Hepatocyte (in vitro differentiated cells): ENCODE measurements at regions not wholly inside any gene's neighbourhood (a gene's known extent, or its start where the extent isn't known, plus 50 kb on each side); places are given as distances from the start of the nearest gene placed in this dataset.

Experiments
- DNase-seq: peaks from one replicate; pipeline ENCODE4 v3.0.0-alpha.2; 2016; ENCODE audit warnings: low spot score
- H2AFZ ChIP-seq: fragments of 200-600 bp; sonication (generic); 2 replicates; pipeline ENCODE4 v1.6.0; 2016; ENCODE audit warnings: antibody characterized with exemption, mild to moderate bottlenecking
- H3K27ac ChIP-seq: fragments of 200-600 bp; sonication (generic); 2 replicates; pipeline ENCODE4 v1.5.1; 2016; ENCODE audit warnings: mild to moderate bottlenecking
- H3K27me3 ChIP-seq: fragments of 200-600 bp; sonication (generic); 2 replicates; pipeline ENCODE4 v1.6.1; 2016
- H3K36me3 ChIP-seq: fragments of 200-600 bp; sonication (generic); replicated peaks from 2 replicates; pipeline ENCODE4 v1.5.1; 2016; ENCODE audit warnings: low read depth; ENCODE audit not compliant: insufficient read depth
- H3K4me1 ChIP-seq: fragments of 200-600 bp; sonication (generic); 2 replicates; pipeline ENCODE4 v1.5.1; 2016; ENCODE audit warnings: mild to moderate bottlenecking, moderate library complexity; ENCODE audit not compliant: insufficient read depth
- H3K4me2 ChIP-seq: fragments of 200-600 bp; sonication (generic); 2 replicates; pipeline ENCODE4 v1.6.0; 2016
- H3K4me3 ChIP-seq: fragments of 200-600 bp; sonication (generic); 2 replicates; pipeline ENCODE4 v1.5.1; 2016; ENCODE audit warnings: mild to moderate bottlenecking
- H3K79me2 ChIP-seq: fragments of 200-600 bp; sonication (generic); 2 replicates; pipeline ENCODE4 v1.6.0; 2017; ENCODE audit warnings: mild to moderate bottlenecking
- H3K9me2 ChIP-seq: fragments of 200-600 bp; sonication (generic); replicated peaks from 2 replicates; pipeline ENCODE4 v1.6.0; 2017; ENCODE audit warnings: mild to moderate bottlenecking; ENCODE audit not compliant: insufficient read depth
- H3K9me3 ChIP-seq: fragments of 200-600 bp; sonication (generic); 2 replicates; pipeline ENCODE4 v1.5.1; 2016; ENCODE audit warnings: low read depth, mild to moderate bottlenecking
- H4K20me1 ChIP-seq: fragments of 200-600 bp; sonication (generic); 2 replicates; pipeline ENCODE4 v1.6.0; 2016; ENCODE audit warnings: mild to moderate bottlenecking; ENCODE audit not compliant: insufficient read depth, poor library complexity, severe bottlenecking
- EZH2 ChIP-seq: fragments of 200-600 bp; sonication (generic); IDR thresholded peaks from 2 replicates; pipeline ENCODE4 v1.6.1; 2016; ENCODE audit warnings: antibody characterized with exemption, mild to moderate bottlenecking, borderline replicate concordance
- EZH2phosphoT487 ChIP-seq: fragments of 200-600 bp; sonication (generic); IDR thresholded peaks from one replicate; pipeline ENCODE4 v1.6.1; 2018; ENCODE audit warnings: antibody characterized with exemption, mild to moderate bottlenecking, low read depth, moderate library complexity; ENCODE audit not compliant: unreplicated experiment, severe bottlenecking
- WGBS: methylation state at CpG from one replicate; pipeline ENCODE4 v1.1.6; 2016; ENCODE audit warnings: low lambda C conversion rate; ENCODE audit errors: missing lambda C conversion rate; 5-methylcytosine and 5-hydroxymethylcytosine counted together
- TF ChIP-seq, protein P1 (sequence below): fragments of 200-600 bp; sonication (generic); IDR thresholded peaks from 2 replicates; pipeline ENCODE4 v1.5.1; 2016; ENCODE audit warnings: antibody characterized with exemption, mild to moderate bottlenecking; ENCODE audit not compliant: poor library complexity

GRCh38 chr10:44180321-44181168 lies 204.4 kb downstream of the CXCL12 start:
- Histone ChIP-seq H4K20me1 (no peaks in the 10 kb centered on the region), H3K79me2 (no peaks in the 10 kb centered on the region), H3K36me3 (no peaks in the 10 kb centered on the region), H2AFZ (no peak overlapping the region), H3K27me3 (no peaks in the 10 kb centered on the region), H3K27ac (no peak overlapping the region), H3K4me1 (no peaks in the 10 kb centered on the region), H3K4me3 (no peak overlapping the region), H3K4me2 (no peak overlapping the region), H3K9me2 (no peaks in the 10 kb centered on the region), H3K9me3 (no peaks in the 10 kb centered on the region)
- WGBS, result 69% methylated on average over 10 of the region's 10 CpGs
- DNase-seq, result peak; percentile 41
- no peak for TF ChIP-seq EZH2

GRCh38 chr10:44178856-44179255 lies 206.0 kb downstream of the CXCL12 start:
- Histone ChIP-seq H3K4me1 (peaks cover 5% of the 10 kb centered on the region), H3K36me3 (no peaks in the 10 kb centered on the region), H3K4me2 (no peak overlapping the region), H3K27me3 (no peaks in the 10 kb centered on the region), H3K79me2 (no peaks in the 10 kb centered on the region), H2AFZ (no peak overlapping the region), H4K20me1 (no peaks in the 10 kb centered on the region), H3K9me3 (no peaks in the 10 kb centered on the region), H3K9me2 (no peaks in the 10 kb centered on the region), H3K27ac (no peak overlapping the region), H3K4me3 (no peak overlapping the region)
- no peak for DNase-seq
- 94% methylated on average over 3 of the region's 3 CpGs for WGBS
- no peak for TF ChIP-seq EZH2phosphoT487
- no peak for TF ChIP-seq EZH2
- TF ChIP-seq, protein P1, sequence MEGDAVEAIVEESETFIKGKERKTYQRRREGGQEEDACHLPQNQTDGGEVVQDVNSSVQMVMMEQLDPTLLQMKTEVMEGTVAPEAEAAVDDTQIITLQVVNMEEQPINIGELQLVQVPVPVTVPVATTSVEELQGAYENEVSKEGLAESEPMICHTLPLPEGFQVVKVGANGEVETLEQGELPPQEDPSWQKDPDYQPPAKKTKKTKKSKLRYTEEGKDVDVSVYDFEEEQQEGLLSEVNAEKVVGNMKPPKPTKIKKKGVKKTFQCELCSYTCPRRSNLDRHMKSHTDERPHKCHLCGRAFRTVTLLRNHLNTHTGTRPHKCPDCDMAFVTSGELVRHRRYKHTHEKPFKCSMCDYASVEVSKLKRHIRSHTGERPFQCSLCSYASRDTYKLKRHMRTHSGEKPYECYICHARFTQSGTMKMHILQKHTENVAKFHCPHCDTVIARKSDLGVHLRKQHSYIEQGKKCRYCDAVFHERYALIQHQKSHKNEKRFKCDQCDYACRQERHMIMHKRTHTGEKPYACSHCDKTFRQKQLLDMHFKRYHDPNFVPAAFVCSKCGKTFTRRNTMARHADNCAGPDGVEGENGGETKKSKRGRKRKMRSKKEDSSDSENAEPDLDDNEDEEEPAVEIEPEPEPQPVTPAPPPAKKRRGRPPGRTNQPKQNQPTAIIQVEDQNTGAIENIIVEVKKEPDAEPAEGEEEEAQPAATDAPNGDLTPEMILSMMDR, result no peak

GRCh38 chr10:44178281-44178680 lies 206.6 kb downstream of the CXCL12 start:
- H3K9me2 ChIP-seq, result no peaks in the 10 kb centered on the region
- H3K27me3 ChIP-seq, result no peaks in the 10 kb centered on the region
- no peak overlapping the region for H3K4me2 ChIP-seq
- H3K36me3 ChIP-seq, result no peaks in the 10 kb centered on the region
- H3K4me1 ChIP-seq, result peaks cover 11% of the 10 kb centered on the region
- 90% methylated on average over 3 of the region's 3 CpGs for WGBS
- TF ChIP-seq, protein P1, result no peak
- TF ChIP-seq EZH2phosphoT487 (no peak), EZH2 (no peak)
- no peak overlapping the region for H2AFZ ChIP-seq
- H3K9me3 ChIP-seq, result no peaks in the 10 kb centered on the region
- no peak for DNase-seq
- no peak overlapping the region for H3K4me3 ChIP-seq
- no peaks in the 10 kb centered on the region for H3K79me2 ChIP-seq
- H4K20me1 ChIP-seq, result no peaks in the 10 kb centered on the region
- H3K27ac ChIP-seq, result no peak overlapping the region

DNA sequence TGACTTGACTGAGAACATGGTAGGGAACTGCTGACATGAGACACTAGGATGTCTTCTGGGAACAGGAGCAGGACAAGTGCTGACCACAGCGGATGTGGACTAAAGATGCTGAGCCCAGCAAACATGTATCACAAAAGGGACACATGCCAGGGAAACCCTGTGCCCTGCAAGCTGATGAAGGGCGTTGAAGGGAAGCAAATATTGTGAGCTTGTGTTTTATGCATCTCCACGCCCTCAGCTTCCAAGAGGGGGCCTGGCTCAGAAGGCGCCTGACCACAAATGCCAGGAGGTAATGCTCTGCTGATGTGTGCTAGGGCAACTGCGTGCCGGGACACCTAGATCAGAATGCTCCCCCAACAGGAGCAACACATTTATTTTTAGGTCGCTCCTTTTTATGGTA lies 207.3 kb downstream of the CXCL12 start:
- no peaks in the 10 kb centered on the region for H3K9me2 ChIP-seq
- no peaks in the 10 kb centered on the region for H4K20me1 ChIP-seq
- DNase-seq, result no peak

More for the DNA sequence above, 207.3 kb downstream of the CXCL12 start:
- Histone ChIP-seq H3K9me3 (no peaks in the 10 kb centered on the region), H3K27me3 (no peaks in the 10 kb centered on the region), H3K4me1 (peaks cover 17% of the 10 kb centered on the region), H3K79me2 (no peaks in the 10 kb centered on the region), H3K4me3 (no peak overlapping the region), H3K4me2 (no peak overlapping the region), H2AFZ (no peak overlapping the region), H3K27ac (no peak overlapping the region), H3K36me3 (no peaks in the 10 kb centered on the region)
- no peak for TF ChIP-seq EZH2
- TF ChIP-seq EZH2phosphoT487, result no peak
- TF ChIP-seq, protein P1, result no peak
- WGBS, result 79% methylated on average over 7 of the region's 7 CpGs
